NCI-H1105 treated with DMSO at 0.1 percent for 48 hours (cell line): ENCODE measurements at regions not wholly inside any gene's neighbourhood (a gene's known extent, or its start where the extent isn't known, plus 50 kb on each side); places are given as distances from the start of the nearest gene placed in this dataset.
"Not testable (repeated sequence)": the region's sequence is repeated elsewhere in the genome, so short reads cannot be mapped to it uniquely, and the experiment has no call there.

Experiments used
- DNase-seq: peaks from one replicate; lab custom pipeline; 2025; lab: John Stamatoyannopoulos, UW

- DNase-seq = no peak
Observed at GRCh38 chr6:4259391-4259790, 124.0 kb upstream of the ECI2 start.

- DNase-seq = peak; percentile 48
Observed at GRCh38 chr6:4258733-4259132, 123.4 kb upstream of the ECI2 start.

GRCh38 chr6:4256969-4257368 is 121.6 kb upstream of the ECI2 start:
- no peak for DNase-seq

GRCh38 chr6:4253604-4254231 is 118.3 kb upstream of the ECI2 start:
- peak; percentile 65 for DNase-seq

GRCh38 chr6:4252445-4252844 is 117.1 kb upstream of the ECI2 start:
- DNase-seq = not testable (repeated sequence)

- DNase-seq = no peak
Observed at GRCh38 chr6:4250645-4251044, 115.3 kb upstream of the ECI2 start.

GRCh38 chr6:4243832-4244231 is 108.5 kb upstream of the ECI2 start:
- DNase-seq = not testable (repeated sequence)

GRCh38 chr6:4243237-4243636 is 107.9 kb upstream of the ECI2 start:
- DNase-seq = no peak

- no peak for DNase-seq
Observed at GRCh38 chr6:4242601-4243000, 107.2 kb upstream of the ECI2 start.

- DNase-seq = no peak
Observed at GRCh38 chr6:4240148-4240547, 104.8 kb upstream of the ECI2 start.

- no peak for DNase-seq
Observed at GRCh38 chr6:4225161-4225872, 89.9 kb upstream of the ECI2 start.

- no peak for DNase-seq
Observed at GRCh38 chr6:4224067-4224978, 88.9 kb upstream of the ECI2 start.

- DNase-seq = no peak
Observed at GRCh38 chr6:4220558-4220957, 85.2 kb upstream of the ECI2 start.

GRCh38 chr6:4218619-4219317 is 83.4 kb upstream of the ECI2 start:
- not testable (repeated sequence) for DNase-seq

GRCh38 chr6:4212588-4212987 is 77.2 kb upstream of the ECI2 start:
- DNase-seq = no peak

- DNase-seq = peak; percentile 25
Observed at GRCh38 chr6:4210629-4211419, 75.4 kb upstream of the ECI2 start.

GRCh38 chr6:4209196-4209595 is 73.8 kb upstream of the ECI2 start:
- no peak for DNase-seq

GRCh38 chr6:4208158-4208557 is 72.8 kb upstream of the ECI2 start:
- no peak for DNase-seq

- not testable (repeated sequence) for DNase-seq
Observed at GRCh38 chr6:4203642-4204417, 68.5 kb upstream of the ECI2 start.

- DNase-seq = no peak
Observed at GRCh38 chr6:4192627-4193026, 57.3 kb upstream of the ECI2 start.

- DNase-seq = no peak
Observed at GRCh38 chr6:4192173-4192572, 56.8 kb upstream of the ECI2 start.
